Hepatic stellate cell (primary cell): ENCODE measurements at regions not wholly inside any gene's neighbourhood (a gene's known extent, or its start where the extent isn't known, plus 50 kb on each side); places are given as distances from the start of the nearest gene placed in this dataset.
"Not testable (repeated sequence)": the region's sequence is repeated elsewhere in the genome, so short reads cannot be mapped to it uniquely, and the experiment has no call there.

Experiments used
- DNase-seq: peaks from one replicate; pipeline ENCODE4 v3.0.0; 2011; ENCODE audit warnings: low spot score

- no peak for DNase-seq
Measured at GRCh38 chr4:126358041-126358440, 1043.3 kb downstream of the FAT4 start.

GRCh38 chr4:126361287-126361686, 1046.5 kb downstream of the FAT4 start:
- DNase-seq: no peak

GRCh38 chr4:126364311-126364911, 1049.7 kb downstream of the FAT4 start:
- no peak for DNase-seq

GRCh38 chr4:126369076-126369475, 1054.3 kb downstream of the FAT4 start:
- no peak for DNase-seq

- no peak for DNase-seq
Measured at GRCh38 chr4:126372634-126373033, 1057.9 kb downstream of the FAT4 start.

- DNase-seq: no peak
Measured at GRCh38 chr4:126375462-126376054, 1060.8 kb downstream of the FAT4 start.

GRCh38 chr4:126385954-126386353, 1071.2 kb downstream of the FAT4 start:
- no peak for DNase-seq

GRCh38 chr4:126386512-126386911, 1071.8 kb downstream of the FAT4 start:
- no peak for DNase-seq

GRCh38 chr4:126395664-126396063, 1080.9 kb downstream of the FAT4 start:
- DNase-seq: no peak

GRCh38 chr4:126396121-126396520, 1081.4 kb downstream of the FAT4 start:
- DNase-seq: no peak

- DNase-seq: no peak
Measured at GRCh38 chr4:126396703-126397102, 1081.9 kb downstream of the FAT4 start.

- no peak for DNase-seq
Measured at GRCh38 chr4:126404549-126404948, 1089.8 kb downstream of the FAT4 start.

- DNase-seq: no peak
Measured at GRCh38 chr4:126405369-126405982, 1090.7 kb downstream of the FAT4 start.

GRCh38 chr4:126409746-126410145, 1095.0 kb downstream of the FAT4 start:
- DNase-seq: no peak

- no peak for DNase-seq
Measured at GRCh38 chr4:126411047-126411446, 1096.3 kb downstream of the FAT4 start.

- not testable (repeated sequence) for DNase-seq
Measured at GRCh38 chr4:126412310-126412709, 1097.6 kb downstream of the FAT4 start.

GRCh38 chr4:126414741-126415140, 1100.0 kb downstream of the FAT4 start:
- no peak for DNase-seq

- DNase-seq: no peak
Measured at GRCh38 chr4:126419266-126419665, 1104.5 kb downstream of the FAT4 start.

- no peak for DNase-seq
Measured at GRCh38 chr4:126427853-126428252, 1113.1 kb downstream of the FAT4 start.

- no peak for DNase-seq
Measured at GRCh38 chr4:126431049-126431448, 1116.3 kb downstream of the FAT4 start.

GRCh38 chr4:126435491-126435890, 1120.7 kb downstream of the FAT4 start:
- DNase-seq: no peak

GRCh38 chr4:126440297-126440696, 1125.5 kb downstream of the FAT4 start:
- no peak for DNase-seq

- no peak for DNase-seq
Measured at GRCh38 chr4:126441173-126442035, 1126.6 kb downstream of the FAT4 start.
